Liver (tissue), 3 donors: ENCODE measurements at regions not wholly inside any gene's neighbourhood (a gene's known extent, or its start where the extent isn't known, plus 50 kb on each side); places are given as distances from the start of the nearest gene placed in this dataset.

ENCODE experiments used
- CTCF ChIP-seq: fragments of 150-350 bp; IDR thresholded peaks from 2 replicates; pipeline ENCODE4 v1.5.1; 2017; ENCODE audit warnings: improper control_type of control experiment, low read depth, low read length; ENCODE audit not compliant: missing input control
- EGR1 ChIP-seq, 2 donors: IDR thresholded peaks; 2 replicates each; pipeline ENCODE4 v1.6.1; 2016 to 2018; ENCODE audit warnings: antibody characterized with exemption in 2 of 2, low read depth in 2 of 2
- FOXA1 ChIP-seq: IDR thresholded peaks from 2 replicates; pipeline ENCODE4 v1.6.1; 2016; ENCODE audit warnings: antibody characterized with exemption
- FOXA2 ChIP-seq: IDR thresholded peaks from 2 replicates; pipeline ENCODE4 v1.6.1; 2016; ENCODE audit warnings: antibody characterized with exemption
- GABPA ChIP-seq, 2 donors: IDR thresholded peaks in 1 of 2; conservative IDR thresholded peaks in 1 of 2; 2 replicates each; pipeline ENCODE4 v1.6.1; 2016; ENCODE audit warnings: antibody characterized with exemption in 2 of 2, mild to moderate bottlenecking in 1 of 2, moderate library complexity in 1 of 2
- JUND ChIP-seq, 2 donors: IDR thresholded peaks; 2 replicates each; pipeline ENCODE4 v1.6.1; 2016; ENCODE audit warnings: antibody characterized with exemption in 2 of 2
- MAX ChIP-seq: IDR thresholded peaks from 2 replicates; pipeline ENCODE4 v1.6.1; 2016; ENCODE audit warnings: antibody characterized with exemption
- RAD21 ChIP-seq, 2 donors: IDR thresholded peaks; 2 replicates each; pipeline ENCODE4 v1.6.1; 2016; ENCODE audit warnings: antibody characterized with exemption in 2 of 2, mild to moderate bottlenecking in 2 of 2
- TAF1 ChIP-seq: conservative IDR thresholded peaks from 2 replicates; pipeline ENCODE4 v1.6.1; 2016; ENCODE audit warnings: antibody characterized with exemption, mild to moderate bottlenecking
- YY1 ChIP-seq: IDR thresholded peaks from 2 replicates; pipeline ENCODE4 v1.6.1; 2016; ENCODE audit warnings: antibody characterized with exemption, mild to moderate bottlenecking
- TF ChIP-seq, protein P1 (sequence below): IDR thresholded peaks from 2 replicates; pipeline ENCODE4 v1.6.1; 2016; ENCODE audit warnings: antibody characterized with exemption, mild to moderate bottlenecking
- TF ChIP-seq, protein P2 (sequence below): IDR thresholded peaks from 2 replicates; pipeline ENCODE4 v1.6.1; 2016; ENCODE audit warnings: antibody characterized with exemption
- TF ChIP-seq, protein P3 (sequence below): IDR thresholded peaks from 2 replicates; pipeline ENCODE4 v1.6.1; 2016; ENCODE audit warnings: antibody characterized with exemption
- donor health status: healthy.
- donor health status: healthy.

GRCh38 chr10:44856696-44857095, 54.4 kb upstream of the TMEM72 start:
- no peak for TF ChIP-seq CTCF
- no peak for TF ChIP-seq JUND (IDR thresholded peaks at IDR 0.05)
- TF ChIP-seq, protein P1, sequence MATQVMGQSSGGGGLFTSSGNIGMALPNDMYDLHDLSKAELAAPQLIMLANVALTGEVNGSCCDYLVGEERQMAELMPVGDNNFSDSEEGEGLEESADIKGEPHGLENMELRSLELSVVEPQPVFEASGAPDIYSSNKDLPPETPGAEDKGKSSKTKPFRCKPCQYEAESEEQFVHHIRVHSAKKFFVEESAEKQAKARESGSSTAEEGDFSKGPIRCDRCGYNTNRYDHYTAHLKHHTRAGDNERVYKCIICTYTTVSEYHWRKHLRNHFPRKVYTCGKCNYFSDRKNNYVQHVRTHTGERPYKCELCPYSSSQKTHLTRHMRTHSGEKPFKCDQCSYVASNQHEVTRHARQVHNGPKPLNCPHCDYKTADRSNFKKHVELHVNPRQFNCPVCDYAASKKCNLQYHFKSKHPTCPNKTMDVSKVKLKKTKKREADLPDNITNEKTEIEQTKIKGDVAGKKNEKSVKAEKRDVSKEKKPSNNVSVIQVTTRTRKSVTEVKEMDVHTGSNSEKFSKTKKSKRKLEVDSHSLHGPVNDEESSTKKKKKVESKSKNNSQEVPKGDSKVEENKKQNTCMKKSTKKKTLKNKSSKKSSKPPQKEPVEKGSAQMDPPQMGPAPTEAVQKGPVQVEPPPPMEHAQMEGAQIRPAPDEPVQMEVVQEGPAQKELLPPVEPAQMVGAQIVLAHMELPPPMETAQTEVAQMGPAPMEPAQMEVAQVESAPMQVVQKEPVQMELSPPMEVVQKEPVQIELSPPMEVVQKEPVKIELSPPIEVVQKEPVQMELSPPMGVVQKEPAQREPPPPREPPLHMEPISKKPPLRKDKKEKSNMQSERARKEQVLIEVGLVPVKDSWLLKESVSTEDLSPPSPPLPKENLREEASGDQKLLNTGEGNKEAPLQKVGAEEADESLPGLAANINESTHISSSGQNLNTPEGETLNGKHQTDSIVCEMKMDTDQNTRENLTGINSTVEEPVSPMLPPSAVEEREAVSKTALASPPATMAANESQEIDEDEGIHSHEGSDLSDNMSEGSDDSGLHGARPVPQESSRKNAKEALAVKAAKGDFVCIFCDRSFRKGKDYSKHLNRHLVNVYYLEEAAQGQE, result no peak
- no peak for TF ChIP-seq MAX
- no peak for TF ChIP-seq GABPA (IDR thresholded peaks at IDR 0.05 in 1 of 2, conservative IDR thresholded peaks at IDR 0.05 in 1 of 2)
- no peak for TF ChIP-seq EGR1 (IDR thresholded peaks at IDR 0.05; ENCODE audit: low read depth in 2 of 2)
- TF ChIP-seq, protein P2, sequence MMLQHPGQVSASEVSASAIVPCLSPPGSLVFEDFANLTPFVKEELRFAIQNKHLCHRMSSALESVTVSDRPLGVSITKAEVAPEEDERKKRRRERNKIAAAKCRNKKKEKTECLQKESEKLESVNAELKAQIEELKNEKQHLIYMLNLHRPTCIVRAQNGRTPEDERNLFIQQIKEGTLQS, result no peak
- TF ChIP-seq, protein P3, sequence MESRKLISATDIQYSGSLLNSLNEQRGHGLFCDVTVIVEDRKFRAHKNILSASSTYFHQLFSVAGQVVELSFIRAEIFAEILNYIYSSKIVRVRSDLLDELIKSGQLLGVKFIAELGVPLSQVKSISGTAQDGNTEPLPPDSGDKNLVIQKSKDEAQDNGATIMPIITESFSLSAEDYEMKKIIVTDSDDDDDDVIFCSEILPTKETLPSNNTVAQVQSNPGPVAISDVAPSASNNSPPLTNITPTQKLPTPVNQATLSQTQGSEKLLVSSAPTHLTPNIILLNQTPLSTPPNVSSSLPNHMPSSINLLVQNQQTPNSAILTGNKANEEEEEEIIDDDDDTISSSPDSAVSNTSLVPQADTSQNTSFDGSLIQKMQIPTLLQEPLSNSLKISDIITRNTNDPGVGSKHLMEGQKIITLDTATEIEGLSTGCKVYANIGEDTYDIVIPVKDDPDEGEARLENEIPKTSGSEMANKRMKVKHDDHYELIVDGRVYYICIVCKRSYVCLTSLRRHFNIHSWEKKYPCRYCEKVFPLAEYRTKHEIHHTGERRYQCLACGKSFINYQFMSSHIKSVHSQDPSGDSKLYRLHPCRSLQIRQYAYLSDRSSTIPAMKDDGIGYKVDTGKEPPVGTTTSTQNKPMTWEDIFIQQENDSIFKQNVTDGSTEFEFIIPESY, result no peak
- TF ChIP-seq YY1, result no peak
- no peak for TF ChIP-seq FOXA1
- TF ChIP-seq TAF1, result no peak
- no peak for TF ChIP-seq RAD21 (IDR thresholded peaks at IDR 0.05)
- TF ChIP-seq FOXA2, result no peak
